Spleen (tissue), 7 donors: ENCODE measurements at regions not wholly inside any gene's neighbourhood (a gene's known extent, or its start where the extent isn't known, plus 50 kb on each side); places are given as distances from the start of the nearest gene placed in this dataset.

ENCODE experiments used
- POLR2A ChIP-seq, 3 donors: fragments of 450-650 bp; IDR thresholded peaks; one replicate each; pipeline ENCODE4 v1.5.1; 2017; ENCODE audit warnings: antibody characterized with exemption in 3 of 3, mild to moderate bottlenecking in 1 of 3
- POLR2AphosphoS5 ChIP-seq, 3 donors: sonication (generic); formaldehyde crosslinking; IDR thresholded peaks; one replicate each; pipeline ENCODE4 v1.5.1; 2017; ENCODE audit warnings: antibody characterized with exemption in 3 of 3
- TF ChIP-seq, protein P1 (sequence below), 11 experiments: fragments of 200-600 bp in 7 of 11; fragments of 450-650 bp in 4 of 11; sonication (generic) in 4 of 11; IDR thresholded peaks in 8 of 11; conservative IDR thresholded peaks in 3 of 11; 1 replicate in 7 of 11; 2 replicates in 4 of 11; pipeline versions ENCODE4 v1.4.0 to v1.8.0; 2016 to 2021; ENCODE audit warnings: antibody characterized with exemption in 11 of 11, inconsistent platforms in 4 of 11, mild to moderate bottlenecking in 1 of 11
- donor health status: DM: no; HTN: no; CAD: no; lungs with moderate emphysema.
- donor health status: DM: no; HTN: no; CAD: no.
- donor health status: DM: no; HTN: no; CAD: no.

DNA sequence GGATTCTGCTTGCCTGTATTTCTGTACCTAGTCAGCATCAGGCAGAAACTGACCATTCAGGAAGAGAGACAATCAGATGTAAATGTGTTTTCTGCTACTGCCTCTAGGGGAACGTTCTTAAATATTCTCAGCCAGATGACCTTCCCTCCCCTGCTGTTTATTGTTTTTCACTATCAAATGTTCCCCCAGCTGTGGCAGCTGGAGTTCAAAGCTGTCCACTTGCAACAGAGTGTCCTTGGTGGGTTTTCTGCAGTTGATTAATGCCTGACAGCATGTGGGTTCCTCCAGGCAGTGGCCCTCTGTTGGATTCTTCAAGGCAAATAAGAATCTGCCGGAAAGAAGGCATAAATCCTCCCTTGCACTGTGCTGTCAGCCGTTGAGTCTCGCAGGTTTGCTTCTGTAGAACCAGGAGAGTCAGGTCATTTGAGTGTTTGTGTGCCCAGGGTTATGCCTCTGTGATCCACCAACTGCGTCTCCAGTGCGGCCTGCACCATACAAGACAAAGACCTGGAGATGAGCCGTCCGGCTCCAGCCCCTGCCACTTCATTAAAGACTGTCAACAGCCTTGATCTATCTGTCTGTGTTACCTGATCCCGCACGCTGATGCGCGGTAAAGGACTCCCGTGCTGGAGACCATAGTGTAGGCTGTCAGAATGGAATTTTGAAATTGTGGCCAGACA, 203.4 kb downstream of the GADD45G start:
- TF ChIP-seq POLR2A (IDR thresholded peaks at IDR 0.05) (no peak), POLR2AphosphoS5 (IDR thresholded peaks at IDR 0.05) (no peak)
- TF ChIP-seq, protein P1, sequence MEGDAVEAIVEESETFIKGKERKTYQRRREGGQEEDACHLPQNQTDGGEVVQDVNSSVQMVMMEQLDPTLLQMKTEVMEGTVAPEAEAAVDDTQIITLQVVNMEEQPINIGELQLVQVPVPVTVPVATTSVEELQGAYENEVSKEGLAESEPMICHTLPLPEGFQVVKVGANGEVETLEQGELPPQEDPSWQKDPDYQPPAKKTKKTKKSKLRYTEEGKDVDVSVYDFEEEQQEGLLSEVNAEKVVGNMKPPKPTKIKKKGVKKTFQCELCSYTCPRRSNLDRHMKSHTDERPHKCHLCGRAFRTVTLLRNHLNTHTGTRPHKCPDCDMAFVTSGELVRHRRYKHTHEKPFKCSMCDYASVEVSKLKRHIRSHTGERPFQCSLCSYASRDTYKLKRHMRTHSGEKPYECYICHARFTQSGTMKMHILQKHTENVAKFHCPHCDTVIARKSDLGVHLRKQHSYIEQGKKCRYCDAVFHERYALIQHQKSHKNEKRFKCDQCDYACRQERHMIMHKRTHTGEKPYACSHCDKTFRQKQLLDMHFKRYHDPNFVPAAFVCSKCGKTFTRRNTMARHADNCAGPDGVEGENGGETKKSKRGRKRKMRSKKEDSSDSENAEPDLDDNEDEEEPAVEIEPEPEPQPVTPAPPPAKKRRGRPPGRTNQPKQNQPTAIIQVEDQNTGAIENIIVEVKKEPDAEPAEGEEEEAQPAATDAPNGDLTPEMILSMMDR (IDR thresholded peaks at IDR 0.05 in 8 of 11, conservative IDR thresholded peaks at IDR 0.05 in 3 of 11) = peak in 3 of 11 experiments; percentile 23 to 37 (median 30)
